Motor neuron (in vitro differentiated cells): ENCODE measurements at regions not wholly inside any gene's neighbourhood (a gene's known extent, or its start where the extent isn't known, plus 50 kb on each side); places are given as distances from the start of the nearest gene placed in this dataset.
"Not testable (repeated sequence)": the region's sequence is repeated elsewhere in the genome, so short reads cannot be mapped to it uniquely, and the experiment has no call there.

Source experiments
- ATAC-seq, 8 experiments: fragments of 200-7000 bp; cut with Tn5 transposase; replicated peaks in 6 of 8; 2 replicates each; pipeline ENCODE4 v1.8.0; 2021; ENCODE audit warnings: mild to moderate bottlenecking in 8 of 8, moderate library complexity in 8 of 8
- H3K27ac ChIP-seq, 2 donors: fragments of 250-450 bp; sonication (Bioruptor Pico); 2 replicates each; pipeline ENCODE4 v1.9.0; 2021; ENCODE audit warnings: antibody characterized with exemption in 2 of 2, mild to moderate bottlenecking in 2 of 2, moderate library complexity in 1 of 2
- H3K4me1 ChIP-seq, 2 donors: fragments of 250-450 bp; sonication (Bioruptor Pico); replicated peaks in 1 of 2; 2 replicates each; pipeline ENCODE4 v1.6.1; 2021; ENCODE audit warnings: antibody characterized with exemption in 2 of 2, mild to moderate bottlenecking in 2 of 2, moderate library complexity in 1 of 2
- H3K4me3 ChIP-seq, 5 donors: fragments of 250-450 bp; sonication (Bioruptor Pico); 2 replicates each; pipeline ENCODE4 v1.9.0; 2021; ENCODE audit warnings: antibody characterized with exemption in 5 of 5, mild to moderate bottlenecking in 5 of 5, moderate library complexity in 4 of 5
- WGBS, 10 experiments: fragments of 450-650 bp; shearing (Covaris generic); methylation state at CpG; one replicate each; pipeline ENCODE4 v1.0.0; 2022; 5-methylcytosine and 5-hydroxymethylcytosine counted together
- in situ Hi-C, 9 experiments: fragments of 400-800 bp; cut with MboI; loops; one replicate each; pipeline ENCODE4 v1.15.0; 2021; ENCODE audit warnings: low sequenced_read_pairs in 9 of 9, low pct_unique_long_range_greater_than_20kb in 2 of 9; ENCODE audit not compliant: unreplicated experiment in 9 of 9

- Histone ChIP-seq H3K4me3 (no peak overlapping the region), H3K27ac (no peak overlapping the region), H3K4me1 (peaks cover 0 to 7% of the 10 kb centered on the region in 2 donors)
- in situ Hi-C loops: no loop called here
- ATAC-seq: no peak
- WGBS, 10 experiments: 68 to 100% (median 92%) methylated on average over 2 to 4 of the region's 9 CpGs; no CpG with 5 or more reads in 5 of the 10 experiments
Observed at GRCh38 chr17:83185023-83186002, 105.9 kb downstream of the METRNL start.

- Histone ChIP-seq H3K27ac (no peak overlapping the region), H3K4me1 (peaks cover 0 to 7% of the 10 kb centered on the region in 2 donors), H3K4me3 (no peak overlapping the region)
- in situ Hi-C loops: no loop called here
- 7 to 50% (median 25%) methylated on average over 1 to 3 of the region's 4 CpGs; no CpG with 5 or more reads in 7 of the 10 experiments for whole genome bisulfite sequencing, 10 experiments
- peak; percentile 17 to 89 (median 65) for ATAC-seq
Observed at GRCh38 chr17:83186226-83186625, 106.8 kb downstream of the METRNL start.

- in situ Hi-C loops: no loop called here
- no peak for ATAC-seq
- Histone ChIP-seq H3K4me3 (no peak overlapping the region), H3K27ac (no peak overlapping the region), H3K4me1 (peaks cover 0 to 7% of the 10 kb centered on the region in 2 donors)
- WGBS, 10 experiments: 86 to 100% methylated on average over 1 of the region's 3 CpGs; no CpG with 5 or more reads in 8 of the 10 experiments
Observed at GRCh38 chr17:83186751-83187421, 107.5 kb downstream of the METRNL start.

- H3K4me3 ChIP-seq: no peak overlapping the region
- H3K4me1 ChIP-seq: peaks cover 0 to 7% of the 10 kb centered on the region in 2 donors
- no peak for ATAC-seq
- in situ Hi-C loops: no loop called here
- no peak overlapping the region for H3K27ac ChIP-seq
Observed at GRCh38 chr17:83187782-83188311, 108.4 kb downstream of the METRNL start.

- ATAC-seq: peak in 6 of 8 experiments; percentile 18 to 96 (median 37)
- no peak overlapping the region for H3K4me3 ChIP-seq
- 0 to 100% (median 83%) methylated on average over 1 to 12 of the region's 26 CpGs; no CpG with 5 or more reads in 1 of the 10 experiments for WGBS, 10 experiments
- in situ Hi-C loops: no loop called here
- H3K4me1 ChIP-seq: peaks cover 0 to 7% of the 10 kb centered on the region in 2 donors
- H3K27ac ChIP-seq: no peak overlapping the region
Observed at GRCh38 chr17:83189044-83190003, 109.9 kb downstream of the METRNL start.

- Histone ChIP-seq H3K4me1 (peaks cover 0 to 7% of the 10 kb centered on the region in 2 donors), H3K27ac (no peak overlapping the region), H3K4me3 (no peak overlapping the region)
- in situ Hi-C loops: no loop called here
- 21 to 96% (median 77%) methylated on average over 3 to 8 of the region's 12 CpGs; no CpG with 5 or more reads in 5 of the 10 experiments for WGBS, 10 experiments
- ATAC-seq: peak in 2 of 8 experiments; percentile 22 to 71
Observed at GRCh38 chr17:83190004-83190385, 110.6 kb downstream of the METRNL start.

- H3K4me1 ChIP-seq: peaks cover 0 to 7% of the 10 kb centered on the region in 2 donors
- H3K27ac ChIP-seq: no peak overlapping the region
- no peak for ATAC-seq
- in situ Hi-C loops: no loop called here
- 50 to 90% (median 67%) methylated on average over 1 to 5 of the region's 21 CpGs; no CpG with 5 or more reads in 4 of the 10 experiments for WGBS, 10 experiments
- no peak overlapping the region for H3K4me3 ChIP-seq
Observed at GRCh38 chr17:83190601-83191387, 111.4 kb downstream of the METRNL start.

GRCh38 chr17:83191388-83192160 is 112.2 kb downstream of the METRNL start:
- H3K4me3 ChIP-seq: no peak overlapping the region
- peaks cover 0 to under 1% of the 10 kb centered on the region in 2 donors for H3K4me1 ChIP-seq
- in situ Hi-C loops: no loop called here
- H3K27ac ChIP-seq: no peak overlapping the region
- WGBS, 10 experiments: 72 to 100% (median 91%) methylated on average over 1 to 6 of the region's 11 CpGs; no CpG with 5 or more reads in 6 of the 10 experiments
- ATAC-seq: no peak

- in situ Hi-C loops: no loop called here
- Histone ChIP-seq H3K4me3 (no peak overlapping the region), H3K4me1 (no peaks in the 10 kb centered on the region), H3K27ac (no peak overlapping the region)
- 16 to 80% (median 28%) methylated on average over 1 to 7 of the region's 13 CpGs; no CpG with 5 or more reads in 6 of the 10 experiments for WGBS, 10 experiments
- no peak for ATAC-seq
Observed at GRCh38 chr17:83192161-83192788, 112.9 kb downstream of the METRNL start.

GRCh38 chr17:83192789-83193335 is 113.5 kb downstream of the METRNL start:
- no CpG with 5 or more reads among the region's 2 CpGs for WGBS, 10 experiments
- ATAC-seq, H3K27ac ChIP-seq, H3K4me3 ChIP-seq, H3K4me1 ChIP-seq, in situ Hi-C loops: not testable (repeated sequence)
